Ectodermal cell (in vitro differentiated cells): ENCODE measurements at regions not wholly inside any gene's neighbourhood (a gene's known extent, or its start where the extent isn't known, plus 50 kb on each side); places are given as distances from the start of the nearest gene placed in this dataset.

Source experiments
- H3K27ac ChIP-seq: 2 replicates; pipeline ENCODE4 v1.7.0; 2013; ENCODE audit warnings: mild to moderate bottlenecking, low read depth, low read length; ENCODE audit not compliant: insufficient read depth, poor library complexity, severe bottlenecking
- H3K27me3 ChIP-seq: 2 replicates; pipeline ENCODE4 v1.7.0; 2013; ENCODE audit warnings: mild to moderate bottlenecking, low read length; ENCODE audit not compliant: insufficient read depth, control insufficient read depth, poor library complexity, severe bottlenecking
- H3K36me3 ChIP-seq: one replicate; pipeline ENCODE4 v1.7.0; 2013; ENCODE audit warnings: low read length; ENCODE audit not compliant: control insufficient read depth, insufficient read depth
- H3K4me1 ChIP-seq: one replicate; pipeline ENCODE4 v1.7.0; 2013; ENCODE audit warnings: low read length; ENCODE audit not compliant: control insufficient read depth, insufficient read depth
- H3K4me3 ChIP-seq: 2 replicates; pipeline ENCODE4 v1.7.0; 2013; ENCODE audit warnings: low read depth, low read length, control low read depth; ENCODE audit not compliant: insufficient read depth
- H3K9me3 ChIP-seq: 2 replicates; pipeline ENCODE4 v1.7.0; 2013; ENCODE audit warnings: mild to moderate bottlenecking, low read length, moderate library complexity; ENCODE audit not compliant: control insufficient read depth
- WGBS, 2 experiments: methylation state at CpG; one replicate each; pipeline ENCODE4 v1.1.7; 2013; ENCODE audit warnings: missing lambda C conversion rate in 2 of 2; 5-methylcytosine and 5-hydroxymethylcytosine counted together

GRCh38 chr2:60313470-60314172 lies 239.8 kb downstream of the BCL11A start:
- H3K27ac ChIP-seq = no peak overlapping the region
- no peaks in the 10 kb centered on the region for H3K9me3 ChIP-seq
- H3K27me3 ChIP-seq = peaks cover 7% of the 10 kb centered on the region
- H3K36me3 ChIP-seq = no peaks in the 10 kb centered on the region
- no peak overlapping the region for H3K4me3 ChIP-seq
- H3K4me1 ChIP-seq = peaks cover 17% of the 10 kb centered on the region
- 87 to 90% methylated on average over 3 of the region's 3 CpGs for WGBS, 2 experiments

- Histone ChIP-seq H3K36me3 (no peaks in the 10 kb centered on the region), H3K4me1 (peaks cover 17% of the 10 kb centered on the region), H3K4me3 (no peak overlapping the region), H3K27ac (no peak overlapping the region), H3K27me3 (peaks cover 1% of the 10 kb centered on the region), H3K9me3 (no peaks in the 10 kb centered on the region)
- 79 to 100% methylated on average over 1 of the region's 1 CpG for WGBS, 2 experiments
Measured at GRCh38 chr2:60312618-60313017, 240.8 kb downstream of the BCL11A start.

GRCh38 chr2:60311524-60311923 lies 241.9 kb downstream of the BCL11A start:
- Histone ChIP-seq H3K27me3 (no peaks in the 10 kb centered on the region), H3K27ac (no peak overlapping the region), H3K36me3 (no peaks in the 10 kb centered on the region), H3K4me1 (peaks cover 13% of the 10 kb centered on the region), H3K9me3 (no peaks in the 10 kb centered on the region), H3K4me3 (no peak overlapping the region)
- WGBS, 2 experiments = no CpG with 5 or more reads among the region's 1 CpG

GRCh38 chr2:60309941-60310660 lies 243.4 kb downstream of the BCL11A start:
- Histone ChIP-seq H3K4me3 (no peak overlapping the region), H3K36me3 (no peaks in the 10 kb centered on the region), H3K4me1 (no peaks in the 10 kb centered on the region), H3K27ac (no peak overlapping the region), H3K27me3 (no peaks in the 10 kb centered on the region), H3K9me3 (no peaks in the 10 kb centered on the region)
- WGBS, 2 experiments = 92% methylated on average over 5 of the region's 5 CpGs

GRCh38 chr2:60309336-60309735 lies 244.1 kb downstream of the BCL11A start:
- no peaks in the 10 kb centered on the region for H3K27me3 ChIP-seq
- no peak overlapping the region for H3K27ac ChIP-seq
- H3K9me3 ChIP-seq = no peaks in the 10 kb centered on the region
- H3K4me1 ChIP-seq = no peaks in the 10 kb centered on the region
- no peak overlapping the region for H3K4me3 ChIP-seq
- 80 to 100% methylated on average over 2 to 3 of the region's 4 CpGs for WGBS, 2 experiments
- no peaks in the 10 kb centered on the region for H3K36me3 ChIP-seq

GRCh38 chr2:60306267-60306861 lies 247.1 kb downstream of the BCL11A start:
- H3K27me3 ChIP-seq = no peaks in the 10 kb centered on the region
- no peak overlapping the region for H3K4me3 ChIP-seq
- H3K36me3 ChIP-seq = no peaks in the 10 kb centered on the region
- WGBS, 2 experiments = 83 to 86% methylated on average over 4 to 5 of the region's 5 CpGs
- no peak overlapping the region for H3K27ac ChIP-seq
- H3K4me1 ChIP-seq = no peaks in the 10 kb centered on the region
- no peaks in the 10 kb centered on the region for H3K9me3 ChIP-seq

GRCh38 chr2:60303680-60304079 lies 249.8 kb downstream of the BCL11A start:
- no peak overlapping the region for H3K27ac ChIP-seq
- no peaks in the 10 kb centered on the region for H3K4me1 ChIP-seq
- 91 to 96% methylated on average over 2 of the region's 2 CpGs for whole genome bisulfite sequencing, 2 experiments
- no peak overlapping the region for H3K4me3 ChIP-seq
- no peaks in the 10 kb centered on the region for H3K36me3 ChIP-seq
- H3K9me3 ChIP-seq = no peaks in the 10 kb centered on the region
- H3K27me3 ChIP-seq = no peaks in the 10 kb centered on the region

GRCh38 chr2:60302377-60303126 lies 250.9 kb downstream of the BCL11A start:
- Histone ChIP-seq H3K4me3 (no peak overlapping the region), H3K9me3 (no peaks in the 10 kb centered on the region), H3K27me3 (no peaks in the 10 kb centered on the region), H3K4me1 (no peaks in the 10 kb centered on the region), H3K27ac (no peak overlapping the region), H3K36me3 (no peaks in the 10 kb centered on the region)
- 90 to 96% methylated on average over 6 of the region's 6 CpGs for WGBS, 2 experiments

GRCh38 chr2:60301726-60302125 lies 251.7 kb downstream of the BCL11A start:
- no peaks in the 10 kb centered on the region for H3K36me3 ChIP-seq
- 95% methylated on average over 2 to 3 of the region's 3 CpGs for WGBS, 2 experiments
- no peaks in the 10 kb centered on the region for H3K4me1 ChIP-seq
- no peak overlapping the region for H3K27ac ChIP-seq
- no peaks in the 10 kb centered on the region for H3K9me3 ChIP-seq
- no peak overlapping the region for H3K4me3 ChIP-seq
- no peaks in the 10 kb centered on the region for H3K27me3 ChIP-seq

GRCh38 chr2:60299179-60299578 lies 254.3 kb downstream of the BCL11A start:
- Histone ChIP-seq H3K4me1 (peaks cover 12% of the 10 kb centered on the region), H3K27ac (no peak overlapping the region), H3K4me3 (no peak overlapping the region), H3K9me3 (no peaks in the 10 kb centered on the region), H3K36me3 (no peaks in the 10 kb centered on the region), H3K27me3 (no peaks in the 10 kb centered on the region)
- WGBS, 2 experiments = 93 to 95% methylated on average over 8 of the region's 8 CpGs
